Activated naive CD4-positive, alpha-beta T cell treated with anti-CD3 and anti-CD28 coated beads, Interleukin-2, amount 50 U/mL, for 16 hours (primary cell): ENCODE measurements at regions not wholly inside any gene's neighbourhood (a gene's known extent, or its start where the extent isn't known, plus 50 kb on each side); places are given as distances from the start of the nearest gene placed in this dataset.

Experiments used
- DNase-seq: peaks from one replicate; pipeline ENCODE4 v3.0.0-alpha.2; 2020

DNA sequence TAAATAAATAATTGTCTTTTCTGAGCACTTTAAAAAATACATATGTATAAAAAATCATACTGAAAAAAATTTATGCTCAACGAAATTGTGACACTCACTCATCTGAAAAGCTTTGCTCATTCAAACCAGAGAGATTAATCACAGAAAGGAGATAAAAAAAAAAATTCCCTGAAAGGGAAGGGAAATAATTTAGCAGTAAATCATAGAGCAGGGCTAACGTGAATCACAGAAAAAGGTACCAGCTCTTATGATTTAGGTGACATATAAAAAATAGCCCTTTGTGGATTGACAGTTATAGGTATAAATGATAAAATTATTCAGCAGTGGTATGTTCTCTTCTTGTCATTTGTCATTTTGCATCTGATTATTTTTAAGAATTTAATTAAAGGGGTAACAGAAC is 552.7 kb upstream of the TENM3 start:
- no peak for DNase-seq

DNA sequence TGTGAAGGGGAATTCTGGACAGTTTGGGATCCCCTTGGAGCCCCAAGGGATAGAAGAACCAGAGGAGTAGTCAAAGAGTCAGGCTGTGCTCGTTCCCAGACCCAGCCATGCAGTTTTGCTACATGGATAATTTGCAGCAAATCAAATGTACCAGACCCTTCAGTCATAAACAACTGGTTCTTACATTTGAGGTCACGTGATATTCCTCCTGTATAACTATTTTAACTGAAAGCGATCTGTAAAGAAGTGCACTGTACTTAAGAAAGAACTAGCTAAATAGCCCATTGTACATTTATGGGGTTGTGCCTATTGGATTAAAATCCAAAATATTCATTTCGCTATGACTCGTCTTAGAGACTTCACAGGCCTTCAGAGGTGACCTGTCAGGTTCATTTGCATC is 550.2 kb upstream of the TENM3 start:
- DNase-seq, result no peak

DNA sequence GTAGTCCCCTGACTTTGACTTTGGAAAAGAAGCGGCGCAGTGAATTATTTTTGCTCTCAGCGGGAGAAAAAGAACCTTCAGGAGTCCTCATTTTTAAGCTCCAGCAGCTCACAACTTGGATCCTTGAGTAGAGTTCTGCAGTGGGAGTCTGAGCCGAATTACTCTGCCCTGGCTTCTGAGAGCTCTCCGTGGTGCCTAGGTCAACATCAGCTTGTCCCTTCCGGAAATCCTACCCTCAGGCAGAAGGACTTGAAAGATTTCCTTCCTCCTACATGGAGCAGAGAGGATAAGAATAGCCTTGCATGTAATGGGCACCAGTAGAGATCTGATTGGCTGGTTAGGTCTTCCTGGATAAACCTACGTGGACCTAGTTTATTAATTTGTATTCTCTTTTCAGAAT is 549.7 kb upstream of the TENM3 start:
- DNase-seq, result no peak

- no peak for DNase-seq
Observed at GRCh38 chr4:181698221-181698620, 545.0 kb upstream of the TENM3 start.

- no peak for DNase-seq
Observed at GRCh38 chr4:181701214-181701613, 542.0 kb upstream of the TENM3 start.

GRCh38 chr4:181701894-181702293 is 541.3 kb upstream of the TENM3 start:
- no peak for DNase-seq

GRCh38 chr4:181702864-181703495 is 540.2 kb upstream of the TENM3 start:
- DNase-seq, result no peak

DNA sequence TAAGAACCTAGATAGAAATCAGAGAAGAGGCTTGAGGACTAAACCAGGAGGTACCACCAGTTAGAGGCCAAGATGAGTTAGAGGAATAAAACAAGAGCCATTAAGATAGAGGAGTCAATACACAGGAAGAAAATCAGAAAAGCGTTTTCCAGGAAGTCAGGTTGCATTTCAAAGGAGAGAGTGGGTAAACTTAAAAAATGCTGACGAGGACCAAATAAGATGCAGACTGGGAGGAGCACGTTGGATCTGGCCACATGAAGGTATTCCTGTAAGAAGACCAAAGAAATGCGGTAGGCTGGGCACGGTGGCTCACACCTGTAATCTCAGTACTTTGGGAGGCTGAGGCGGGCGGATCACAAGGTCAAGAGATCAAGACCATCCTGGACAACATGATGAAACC is 533.1 kb upstream of the TENM3 start:
- DNase-seq, result no peak

DNA sequence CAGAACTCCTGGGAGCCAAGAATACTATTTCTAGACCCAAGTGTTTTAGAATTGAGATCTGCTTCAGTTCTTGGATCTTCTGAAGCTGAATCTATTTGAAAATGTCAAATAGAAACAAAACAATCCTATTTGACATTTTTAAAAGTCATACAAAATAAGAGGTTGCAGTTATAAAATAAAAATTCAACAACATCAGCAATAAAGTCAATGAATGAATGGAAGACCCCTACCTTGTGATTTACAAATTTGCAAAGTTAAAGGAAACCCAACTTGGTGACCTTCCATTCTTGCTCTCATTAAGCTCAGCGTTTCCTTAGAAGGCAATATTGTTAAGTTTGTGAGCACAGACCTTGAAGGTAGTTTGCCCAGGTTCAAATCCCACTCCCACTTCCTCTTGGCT is 531.8 kb upstream of the TENM3 start:
- no peak for DNase-seq

DNA sequence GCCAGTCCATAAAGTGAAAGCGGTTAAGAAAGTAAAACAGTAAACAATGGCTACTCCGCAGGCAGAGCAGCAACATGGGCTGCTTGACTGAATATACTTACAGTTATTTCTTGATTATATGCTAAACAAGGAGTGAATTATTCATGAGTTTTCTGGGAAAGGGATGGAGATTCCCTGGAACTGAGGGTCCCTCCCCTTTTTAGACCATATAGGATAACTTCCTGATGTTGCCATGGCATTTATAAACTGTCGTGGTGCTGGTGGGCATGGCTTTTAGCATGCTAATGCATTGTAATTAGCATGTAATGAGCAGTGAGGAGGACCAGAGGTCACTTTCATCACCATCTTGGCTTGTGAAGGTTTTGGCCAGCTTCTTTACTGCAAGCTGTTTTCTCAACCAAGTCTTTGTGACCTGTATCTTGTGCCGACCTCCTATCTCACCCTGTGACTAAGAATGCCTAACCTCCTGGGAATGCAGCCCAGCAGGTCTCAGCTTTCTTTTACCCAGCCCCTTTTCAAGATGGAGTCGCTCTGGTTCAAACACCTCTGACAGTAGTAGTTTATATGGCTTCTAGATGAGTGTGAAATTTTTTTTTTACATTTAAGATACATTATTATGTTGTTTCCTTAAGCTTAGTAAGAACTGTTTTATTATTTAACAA is 514.8 kb upstream of the TENM3 start:
- DNase-seq, result no peak

DNA sequence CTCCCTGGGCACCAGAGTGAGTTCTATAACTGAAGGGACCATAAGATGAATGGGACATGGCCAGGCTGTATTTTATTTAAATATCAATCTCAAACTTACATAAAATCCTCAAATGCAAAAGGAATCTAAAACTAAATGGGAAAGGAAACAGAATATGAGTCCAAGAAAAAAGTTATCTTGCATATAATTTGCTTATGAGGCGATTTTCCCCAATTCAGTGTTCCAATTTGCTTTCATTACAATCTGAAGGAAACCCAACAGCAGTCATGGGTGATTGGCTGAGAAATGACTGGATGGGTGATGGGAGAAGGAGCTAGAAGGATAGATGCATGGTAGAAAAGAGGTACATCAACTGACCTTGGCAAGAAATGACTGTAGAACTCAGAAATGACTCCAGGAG is 511.3 kb upstream of the TENM3 start:
- no peak for DNase-seq

DNA sequence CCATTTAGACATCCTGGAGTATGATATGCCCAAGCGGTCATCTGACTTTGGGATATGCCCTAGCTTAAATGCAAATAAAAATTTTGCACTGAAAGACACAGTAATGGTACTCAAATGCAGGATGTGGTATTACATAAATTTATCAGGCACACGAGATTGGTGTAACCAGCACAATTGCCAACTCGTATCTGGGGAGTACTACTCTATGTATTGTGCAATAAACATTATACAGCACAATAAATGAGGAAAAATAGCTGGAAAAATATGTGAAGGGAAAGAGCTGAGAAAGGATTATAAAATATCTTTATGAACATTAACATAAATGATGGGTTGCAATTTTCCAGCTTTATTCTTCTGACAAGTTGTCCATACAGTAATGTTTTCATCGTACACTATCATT is 505.5 kb upstream of the TENM3 start:
- no peak for DNase-seq

DNA sequence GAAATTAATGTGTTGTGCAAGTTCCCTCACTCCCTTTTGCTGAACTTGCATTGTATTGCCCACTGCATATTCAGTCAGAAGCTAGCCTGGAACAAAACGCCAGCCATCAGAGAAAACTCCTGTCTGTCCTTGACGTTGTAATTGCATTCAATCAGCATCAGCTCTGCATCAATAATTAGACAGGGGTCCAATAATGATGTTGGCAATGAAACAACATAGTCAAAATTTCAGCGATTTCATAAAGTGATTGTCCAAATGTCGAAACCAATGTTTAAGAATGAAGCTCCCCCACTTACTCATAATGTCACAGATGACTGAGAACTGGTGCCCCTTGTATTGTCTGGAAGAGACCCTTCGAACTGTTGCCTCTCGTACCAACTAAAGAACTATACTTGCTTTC is 504.2 kb upstream of the TENM3 start:
- DNase-seq, result no peak

DNA sequence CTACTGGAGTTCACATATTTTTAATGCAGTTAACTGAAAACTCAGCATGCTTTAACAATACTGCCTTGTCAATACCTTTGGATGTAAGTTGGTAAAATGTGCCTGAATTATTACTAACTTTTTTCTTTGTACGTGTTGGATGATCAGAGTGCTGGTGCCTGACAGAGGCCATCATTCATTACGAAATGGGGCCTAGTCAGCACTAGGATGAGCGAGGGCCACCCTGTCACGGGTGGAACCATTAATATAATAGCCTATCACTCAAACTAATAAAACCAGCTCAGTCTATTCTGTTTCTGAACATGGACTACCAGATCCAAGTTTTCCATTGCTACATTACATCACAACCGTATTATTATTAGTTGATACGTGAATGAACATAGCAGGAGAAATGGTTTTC is 501.7 kb upstream of the TENM3 start:
- DNase-seq, result no peak

DNA sequence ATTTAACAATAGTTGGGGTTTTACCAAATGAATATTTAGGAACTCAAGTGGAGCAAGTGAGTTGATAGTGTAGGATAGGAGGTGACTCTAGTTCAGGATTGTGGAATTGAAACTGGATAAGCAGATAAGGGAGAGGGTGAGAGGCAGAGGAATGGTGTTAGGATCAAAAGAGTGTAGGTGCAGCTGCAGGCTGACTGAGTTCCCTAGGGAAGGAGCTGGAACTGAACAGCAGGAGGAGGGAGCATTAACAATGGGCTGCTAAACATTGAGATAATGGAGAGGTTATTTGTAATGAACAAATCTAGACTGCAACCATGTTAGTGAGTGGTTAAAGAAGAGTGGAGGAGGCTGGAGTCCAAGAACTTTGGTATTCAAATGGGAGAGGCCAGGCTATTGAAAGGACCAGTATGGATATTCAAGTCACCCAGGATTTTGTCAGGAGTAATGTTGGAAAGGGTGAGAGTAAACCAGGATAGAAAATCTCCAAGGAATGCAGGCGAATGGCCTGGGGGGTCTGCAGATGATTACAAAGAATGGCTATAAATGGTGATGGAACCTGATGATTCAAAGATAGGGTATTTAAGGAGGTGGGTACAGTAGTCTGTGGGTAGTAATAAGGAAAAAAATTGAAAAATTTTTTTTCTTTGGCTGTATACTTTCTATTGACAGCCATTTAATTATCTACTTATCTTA is 497.1 kb upstream of the TENM3 start:
- no peak for DNase-seq

GRCh38 chr4:181748581-181748980 is 494.6 kb upstream of the TENM3 start:
- no peak for DNase-seq

DNA sequence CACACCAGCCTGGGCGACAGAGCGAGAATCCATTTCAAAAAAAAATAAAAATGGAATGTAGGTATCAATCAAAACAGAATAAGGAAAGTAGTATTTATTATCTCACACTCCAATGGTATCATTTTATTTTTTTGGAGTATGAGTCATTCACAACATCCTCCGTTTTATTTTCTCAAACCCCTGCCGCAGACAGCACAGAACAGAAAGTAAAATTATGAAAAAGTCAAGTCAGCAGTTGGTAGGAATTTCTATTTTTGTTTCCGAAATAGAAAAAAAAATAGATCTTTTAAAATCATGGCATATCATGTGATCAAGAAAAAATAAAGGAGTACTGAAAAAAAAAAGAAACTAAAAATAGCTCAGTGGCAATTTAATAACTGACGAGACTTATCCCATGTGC is 490.7 kb upstream of the TENM3 start:
- DNase-seq, result no peak

DNA sequence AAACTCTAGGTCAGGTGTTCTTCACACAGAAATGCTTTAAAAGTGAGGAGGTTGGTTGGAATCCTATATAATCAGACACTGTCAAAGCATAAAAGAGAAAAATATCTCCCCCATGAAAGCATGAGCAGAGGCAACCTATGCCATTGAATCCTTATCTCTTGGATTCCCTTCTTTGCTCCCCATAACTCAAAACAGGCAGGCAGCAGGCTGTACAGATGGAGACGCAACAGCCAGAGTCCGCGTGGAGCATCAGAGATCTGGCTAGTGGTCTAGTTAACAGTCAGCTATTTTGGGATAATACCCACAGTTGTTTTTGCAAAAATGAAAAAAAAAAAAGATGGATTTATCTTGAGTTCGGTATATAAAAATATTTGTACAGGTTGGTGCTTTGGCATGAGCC is 490.0 kb upstream of the TENM3 start:
- no peak for DNase-seq

DNA sequence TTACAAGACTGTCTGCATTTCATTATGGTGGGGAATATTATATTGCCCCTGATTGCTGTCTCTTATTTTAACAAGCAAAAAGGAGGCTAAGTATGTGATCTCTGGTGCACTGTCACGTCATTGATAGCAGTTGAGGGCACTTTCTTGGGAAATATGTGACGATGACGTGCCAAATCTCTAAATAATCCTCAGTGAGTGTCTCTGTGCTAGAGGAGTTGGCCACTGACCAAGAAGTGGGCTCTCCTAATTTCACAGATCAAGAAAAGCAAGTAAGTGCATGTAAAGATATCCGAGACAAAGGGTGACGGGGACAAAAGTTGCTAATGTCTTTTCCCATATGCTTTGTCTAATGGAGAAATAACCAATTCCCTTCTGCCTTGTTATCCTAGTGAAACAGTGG is 487.4 kb upstream of the TENM3 start:
- no peak for DNase-seq

GRCh38 chr4:181756451-181757095 is 486.6 kb upstream of the TENM3 start:
- DNase-seq, result no peak

GRCh38 chr4:181757098-181757497 is 486.1 kb upstream of the TENM3 start:
- no peak for DNase-seq

GRCh38 chr4:181757910-181758660 is 485.1 kb upstream of the TENM3 start:
- no peak for DNase-seq

- DNase-seq, result no peak
Observed at GRCh38 chr4:181760560-181760959, 482.6 kb upstream of the TENM3 start.
